ENCODE measurements at regions not wholly inside any gene's neighbourhood (a gene's known extent, or its start where the extent isn't known, plus 50 kb on each side); places are given as distances from the start of the nearest gene placed in this dataset.
"Not testable (repeated sequence)": the region's sequence is repeated elsewhere in the genome, so short reads cannot be mapped to it uniquely, and the experiment has no call there.

DNA sequence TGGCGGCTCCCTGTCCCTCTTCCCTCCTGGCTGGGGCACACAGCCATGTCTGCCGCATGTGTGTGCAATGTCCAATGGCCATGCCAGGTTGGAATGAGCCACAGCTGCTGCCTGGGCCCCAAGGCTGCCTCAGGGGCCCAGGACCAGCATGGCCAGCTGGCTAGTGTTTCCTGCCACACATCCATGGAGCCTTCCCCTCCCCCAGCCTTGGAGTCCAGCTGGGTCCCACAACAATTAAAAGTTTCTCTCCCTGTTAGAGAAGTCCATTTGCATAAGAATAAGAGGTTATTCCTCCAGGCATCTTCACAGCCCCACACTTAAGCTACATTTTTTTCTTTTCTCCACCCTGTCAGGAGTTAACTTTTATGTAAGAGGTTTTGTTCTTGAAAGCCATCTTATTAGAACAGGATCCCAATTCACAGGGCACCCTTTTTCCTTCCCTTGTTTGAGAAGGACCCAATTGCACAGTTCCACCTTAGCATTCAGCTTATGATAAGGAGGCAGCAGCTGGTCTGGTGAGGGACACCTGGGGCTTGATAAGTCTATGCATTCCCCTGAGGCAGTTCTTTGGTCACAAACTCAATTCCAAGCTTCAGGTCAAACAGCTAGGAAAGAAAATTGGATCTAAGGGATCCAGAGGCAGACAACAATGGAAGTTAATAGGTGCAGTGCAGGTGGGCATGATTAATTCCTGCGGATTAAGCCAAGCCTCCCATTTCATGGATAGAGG, 963.3 kb upstream of the GRIA3 start:
- H3K4me1 ChIP-seq (ENCODE audit: control insufficient read depth in 1 of 2, low read depth in 2 of 2): no peaks in the 10 kb centered on the region
- TF ChIP-seq, protein P1, sequence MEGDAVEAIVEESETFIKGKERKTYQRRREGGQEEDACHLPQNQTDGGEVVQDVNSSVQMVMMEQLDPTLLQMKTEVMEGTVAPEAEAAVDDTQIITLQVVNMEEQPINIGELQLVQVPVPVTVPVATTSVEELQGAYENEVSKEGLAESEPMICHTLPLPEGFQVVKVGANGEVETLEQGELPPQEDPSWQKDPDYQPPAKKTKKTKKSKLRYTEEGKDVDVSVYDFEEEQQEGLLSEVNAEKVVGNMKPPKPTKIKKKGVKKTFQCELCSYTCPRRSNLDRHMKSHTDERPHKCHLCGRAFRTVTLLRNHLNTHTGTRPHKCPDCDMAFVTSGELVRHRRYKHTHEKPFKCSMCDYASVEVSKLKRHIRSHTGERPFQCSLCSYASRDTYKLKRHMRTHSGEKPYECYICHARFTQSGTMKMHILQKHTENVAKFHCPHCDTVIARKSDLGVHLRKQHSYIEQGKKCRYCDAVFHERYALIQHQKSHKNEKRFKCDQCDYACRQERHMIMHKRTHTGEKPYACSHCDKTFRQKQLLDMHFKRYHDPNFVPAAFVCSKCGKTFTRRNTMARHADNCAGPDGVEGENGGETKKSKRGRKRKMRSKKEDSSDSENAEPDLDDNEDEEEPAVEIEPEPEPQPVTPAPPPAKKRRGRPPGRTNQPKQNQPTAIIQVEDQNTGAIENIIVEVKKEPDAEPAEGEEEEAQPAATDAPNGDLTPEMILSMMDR (IDR thresholded peaks at IDR 0.05): no peak
- ATAC-seq (ENCODE audit: insufficient number of reproducible peaks, low FRiP score, low read depth) (no peak), DNase-seq (ENCODE audit: low spot score) (no peak)
- H3K36me3 ChIP-seq: no peaks in the 10 kb centered on the region
- no peaks in the 10 kb centered on the region for H3K9me3 ChIP-seq
- no peak overlapping the region for H3K27ac ChIP-seq
- no peaks in the 10 kb centered on the region for H3K27me3 ChIP-seq (replicated peaks; ENCODE audit: insufficient read depth)
- H3K4me3 ChIP-seq: no peak overlapping the region

DNA sequence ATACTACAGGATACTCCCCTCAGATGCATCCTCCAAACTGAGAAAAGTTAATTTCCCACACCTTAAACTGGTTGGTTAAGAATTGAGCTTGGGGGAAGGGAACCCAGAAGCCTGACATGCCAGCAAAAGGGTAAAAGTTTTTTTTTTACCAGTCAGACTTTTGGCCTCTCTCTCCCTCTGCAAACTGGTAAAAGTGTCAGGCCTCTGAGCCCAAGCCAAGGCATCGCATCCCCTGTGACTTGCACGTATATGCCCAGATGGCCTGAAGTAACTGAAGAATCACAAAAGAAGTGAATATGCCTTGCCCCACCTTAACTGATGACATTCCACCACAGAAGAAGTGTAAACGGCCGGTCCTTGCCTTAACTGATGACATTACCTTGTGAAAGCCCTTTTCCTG, 962.3 kb upstream of the GRIA3 start:
- not testable (repeated sequence) for ATAC-seq (ENCODE audit: insufficient number of reproducible peaks, low FRiP score, low read depth); H3K36me3 ChIP-seq; DNase-seq (ENCODE audit: low spot score); H3K4me3 ChIP-seq; H3K4me1 ChIP-seq (ENCODE audit: control insufficient read depth in 1 of 2, low read depth in 2 of 2); H3K9me3 ChIP-seq; H3K27me3 ChIP-seq (replicated peaks; ENCODE audit: insufficient read depth); H3K27ac ChIP-seq

DNA sequence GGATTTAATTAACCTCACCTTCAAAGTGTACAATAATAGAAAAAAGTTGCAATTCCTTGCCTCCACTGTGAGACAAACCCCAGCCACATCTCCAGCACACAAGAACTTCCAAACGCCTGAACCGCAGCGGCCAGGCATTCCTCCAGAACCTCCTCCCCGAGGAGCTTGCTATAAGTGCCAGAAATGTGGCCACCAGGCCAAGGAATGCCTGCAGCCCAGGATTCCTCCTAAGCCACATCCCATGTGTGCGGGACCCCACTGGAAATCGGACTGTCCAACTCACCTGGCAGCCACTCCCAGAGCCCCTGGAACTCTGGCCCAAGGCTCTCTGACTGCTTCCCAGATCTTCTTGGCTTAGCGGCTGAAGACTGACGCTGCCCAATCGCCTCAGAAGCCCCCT, 959.9 kb upstream of the GRIA3 start:
- H3K9me3 ChIP-seq; ATAC-seq (ENCODE audit: insufficient number of reproducible peaks, low FRiP score, low read depth): not testable (repeated sequence)

DNA sequence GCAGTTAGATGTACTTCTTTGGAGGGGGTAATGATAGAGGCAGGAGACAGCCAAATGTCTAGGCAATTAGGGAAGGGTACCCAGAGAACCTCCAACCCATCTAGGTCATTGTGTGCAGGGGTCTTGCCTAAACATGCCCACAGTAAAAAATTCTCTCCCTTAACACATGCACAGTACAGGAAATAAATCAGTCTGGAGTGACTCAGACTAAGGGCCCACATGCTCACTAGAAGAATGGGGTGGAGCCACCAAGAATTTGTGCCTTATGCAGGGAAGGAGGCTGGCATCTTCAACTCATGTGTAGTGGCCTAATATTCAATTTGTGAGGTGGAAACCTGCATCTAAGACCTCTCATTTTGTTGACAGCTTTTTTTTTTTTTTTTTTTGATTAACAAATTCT, 945.3 kb upstream of the GRIA3 start:
- Histone ChIP-seq H3K36me3 (no peaks in the 10 kb centered on the region), H3K27me3 (replicated peaks; ENCODE audit: insufficient read depth) (no peaks in the 10 kb centered on the region), H3K4me1 (ENCODE audit: control insufficient read depth in 1 of 2, low read depth in 2 of 2) (no peaks in the 10 kb centered on the region), H3K27ac (no peak overlapping the region), H3K9me3 (no peaks in the 10 kb centered on the region), H3K4me3 (no peak overlapping the region)
- DNase-seq (ENCODE audit: low spot score): no peak
- no peak for ATAC-seq (ENCODE audit: insufficient number of reproducible peaks, low FRiP score, low read depth)
- TF ChIP-seq, protein P1 (IDR thresholded peaks at IDR 0.05): no peak

More for the DNA sequence above, 959.9 kb upstream of the GRIA3 start:
- not testable (repeated sequence) for H3K4me3 ChIP-seq; H3K4me1 ChIP-seq (ENCODE audit: control insufficient read depth in 1 of 2, low read depth in 2 of 2); H3K36me3 ChIP-seq; H3K27ac ChIP-seq; H3K27me3 ChIP-seq (replicated peaks; ENCODE audit: insufficient read depth); DNase-seq (ENCODE audit: low spot score)

DNA sequence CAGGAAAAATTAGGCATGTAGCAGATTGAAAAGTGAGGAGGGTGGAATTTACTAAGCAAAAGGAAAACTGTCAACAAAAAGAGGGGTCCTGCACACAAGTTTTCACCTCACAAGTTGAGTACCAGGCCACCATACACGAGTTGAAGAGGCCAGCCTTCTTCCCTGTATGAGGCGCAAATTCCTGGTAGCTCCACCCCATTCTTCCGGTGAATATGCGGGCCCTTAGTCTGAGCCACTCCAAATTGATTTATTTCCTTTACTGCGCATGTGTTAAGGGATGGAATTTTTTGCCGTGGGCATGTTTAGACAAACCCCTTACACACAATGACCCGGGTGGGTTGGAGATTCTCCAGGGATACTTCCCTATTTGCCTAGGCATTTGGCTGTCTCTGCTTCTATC, 942.1 kb upstream of the GRIA3 start:
- no peak overlapping the region for H3K4me3 ChIP-seq
- ATAC-seq (ENCODE audit: insufficient number of reproducible peaks, low FRiP score, low read depth): no peak
- no peaks in the 10 kb centered on the region for H3K36me3 ChIP-seq
- DNase-seq (ENCODE audit: low spot score): no peak
- no peaks in the 10 kb centered on the region for H3K4me1 ChIP-seq (ENCODE audit: control insufficient read depth in 1 of 2, low read depth in 2 of 2)
- H3K9me3 ChIP-seq: no peaks in the 10 kb centered on the region
- no peaks in the 10 kb centered on the region for H3K27me3 ChIP-seq (replicated peaks; ENCODE audit: insufficient read depth)
- H3K27ac ChIP-seq: no peak overlapping the region
- TF ChIP-seq, protein P1 (IDR thresholded peaks at IDR 0.05): no peak

DNA sequence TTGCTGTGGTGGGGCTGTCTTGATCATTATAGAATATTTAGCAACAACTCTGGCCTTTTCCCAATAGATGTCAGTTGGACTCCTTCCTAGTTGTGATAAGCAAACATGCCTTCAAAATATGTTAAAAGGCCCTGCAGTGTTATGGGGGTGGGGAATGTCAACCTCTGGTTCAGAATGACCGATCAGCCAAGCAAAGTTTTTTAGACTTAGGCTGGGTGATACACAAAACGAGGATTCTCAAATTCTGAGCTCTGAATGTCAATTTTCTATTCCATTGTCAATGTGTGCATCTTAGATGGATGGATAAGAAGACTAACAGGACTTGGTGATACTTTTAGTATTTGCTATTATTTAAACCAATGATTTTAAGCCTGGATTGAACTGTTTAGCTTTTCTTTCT, 940.0 kb upstream of the GRIA3 start:
- Histone ChIP-seq H3K36me3 (no peaks in the 10 kb centered on the region), H3K27me3 (replicated peaks; ENCODE audit: insufficient read depth) (no peaks in the 10 kb centered on the region), H3K9me3 (no peaks in the 10 kb centered on the region), H3K4me3 (no peak overlapping the region), H3K27ac (no peak overlapping the region), H3K4me1 (ENCODE audit: control insufficient read depth in 1 of 2, low read depth in 2 of 2) (no peaks in the 10 kb centered on the region)
- ATAC-seq (ENCODE audit: insufficient number of reproducible peaks, low FRiP score, low read depth): no peak
- TF ChIP-seq, protein P1 (IDR thresholded peaks at IDR 0.05): no peak
- DNase-seq (ENCODE audit: low spot score): no peak
